ENCODE measurements at regions not wholly inside any gene's neighbourhood (a gene's known extent, or its start where the extent isn't known, plus 50 kb on each side); places are given as distances from the start of the nearest gene placed in this dataset.

- no peak for DNase-seq (ENCODE audit: extremely low read depth in 1 of 2, low read depth in 1 of 2)
Measured at GRCh38 chr1:224486801-224487583, 52.4 kb upstream of the WDR26 start.

DNA sequence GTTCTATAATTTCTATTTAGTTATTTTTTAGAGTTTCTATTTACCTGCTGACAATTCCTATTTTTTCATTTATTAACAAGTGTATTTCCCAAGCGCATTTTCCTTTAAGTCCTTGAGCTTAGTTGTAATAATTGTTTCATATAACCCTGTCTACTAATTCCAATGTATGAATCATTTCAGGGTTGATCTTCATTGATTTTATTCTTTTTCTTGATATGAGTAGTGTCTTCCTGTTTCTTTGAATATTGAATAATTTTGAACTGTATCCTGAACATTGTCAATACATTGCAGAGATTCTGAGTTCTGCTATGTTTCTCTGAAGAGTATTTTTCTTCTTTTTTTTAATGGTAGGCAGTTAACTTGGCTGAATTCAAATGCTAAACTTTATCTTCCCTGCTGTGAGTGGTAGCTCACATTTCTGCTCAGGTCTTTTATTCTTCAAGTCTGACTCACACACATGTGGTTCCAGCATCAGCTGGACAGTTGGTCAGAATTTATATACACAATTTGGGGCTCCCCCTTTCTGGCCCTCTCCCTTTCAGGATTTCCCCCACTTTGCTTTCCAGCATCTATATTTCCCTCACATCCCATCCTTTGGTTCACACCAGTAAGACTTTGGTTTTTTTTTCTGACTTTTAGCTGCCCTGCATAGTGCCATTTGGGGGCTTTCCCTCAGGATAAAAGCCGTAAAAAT, 54.4 kb upstream of the WDR26 start:
- no peak for DNase-seq (ENCODE audit: extremely low read depth in 1 of 2, low read depth in 1 of 2)

GRCh38 chr1:224489534-224490365, 55.2 kb upstream of the WDR26 start:
- DNase-seq (ENCODE audit: extremely low read depth in 1 of 2, low read depth in 1 of 2): no peak

DNA sequence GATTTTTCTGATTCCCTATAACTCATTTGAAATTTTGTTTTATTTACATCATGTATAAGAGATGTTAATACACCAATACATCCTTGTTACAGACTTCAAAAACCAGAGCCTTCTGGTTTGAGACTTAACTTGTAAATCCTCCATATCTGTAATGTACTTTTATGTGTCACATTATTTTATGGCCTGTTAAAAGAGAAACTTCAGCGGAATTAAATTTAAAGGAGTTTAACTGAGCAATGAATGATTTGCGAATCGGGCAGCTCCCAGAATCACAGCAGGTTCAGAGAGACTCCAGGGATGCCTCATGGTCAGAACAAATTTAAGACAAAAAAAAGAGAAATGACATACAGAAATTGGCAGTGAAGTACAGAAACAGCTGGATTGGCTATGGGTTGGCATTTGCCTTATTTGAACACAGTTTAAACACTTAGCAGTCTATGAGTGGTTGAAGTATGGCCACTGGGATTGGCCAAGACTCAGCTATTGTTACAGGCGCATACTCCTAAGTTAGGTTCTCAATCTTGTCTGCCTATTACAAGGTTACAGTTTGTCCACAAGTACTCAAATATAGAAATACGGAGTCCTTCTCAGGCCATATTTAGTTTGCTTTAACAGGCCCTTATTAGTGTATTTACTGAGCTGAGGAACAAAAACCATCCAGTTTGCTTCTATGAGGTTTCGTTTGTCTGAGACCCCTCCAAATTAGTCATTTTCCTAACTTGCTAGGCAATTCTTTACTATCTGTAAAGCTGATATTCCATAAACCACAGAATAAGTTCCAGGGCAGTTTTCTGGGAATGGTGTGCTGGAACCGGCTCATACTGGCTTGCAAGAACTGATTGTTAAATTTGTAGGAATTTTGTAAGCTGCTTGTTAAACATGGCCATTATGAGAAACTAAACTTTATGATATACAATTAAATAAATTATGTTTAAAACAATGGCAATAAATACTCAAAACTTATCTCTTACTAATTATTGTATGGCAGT, 56.2 kb upstream of the WDR26 start:
- DNase-seq (ENCODE audit: extremely low read depth in 1 of 2, low read depth in 1 of 2): no peak

DNA sequence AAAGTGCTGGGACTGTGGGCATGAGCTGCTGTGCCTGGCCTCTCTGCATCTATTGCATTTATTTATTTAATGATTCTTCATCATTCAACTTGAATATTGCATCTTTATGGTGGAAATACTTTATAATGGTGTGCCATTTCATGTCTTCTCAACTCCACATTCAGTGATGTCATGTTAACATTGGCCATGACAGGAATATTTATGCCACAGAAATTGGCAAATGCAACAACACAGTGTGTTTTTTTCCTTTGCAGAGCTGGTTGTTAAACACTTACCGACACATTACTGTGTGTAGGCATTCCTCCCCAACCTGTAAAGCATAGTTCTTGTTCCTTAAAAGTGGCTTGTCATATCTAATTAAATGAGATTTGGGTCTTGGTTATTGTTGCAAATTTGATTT, 57.4 kb upstream of the WDR26 start:
- no peak for DNase-seq (ENCODE audit: extremely low read depth in 1 of 2, low read depth in 1 of 2)

- no peak for DNase-seq (ENCODE audit: extremely low read depth in 1 of 2, low read depth in 1 of 2)
Measured at GRCh38 chr1:224492632-224493031, 58.0 kb upstream of the WDR26 start.

- DNase-seq (ENCODE audit: extremely low read depth in 1 of 2, low read depth in 1 of 2): no peak
Measured at GRCh38 chr1:224493269-224493668, 58.7 kb upstream of the WDR26 start.

DNA sequence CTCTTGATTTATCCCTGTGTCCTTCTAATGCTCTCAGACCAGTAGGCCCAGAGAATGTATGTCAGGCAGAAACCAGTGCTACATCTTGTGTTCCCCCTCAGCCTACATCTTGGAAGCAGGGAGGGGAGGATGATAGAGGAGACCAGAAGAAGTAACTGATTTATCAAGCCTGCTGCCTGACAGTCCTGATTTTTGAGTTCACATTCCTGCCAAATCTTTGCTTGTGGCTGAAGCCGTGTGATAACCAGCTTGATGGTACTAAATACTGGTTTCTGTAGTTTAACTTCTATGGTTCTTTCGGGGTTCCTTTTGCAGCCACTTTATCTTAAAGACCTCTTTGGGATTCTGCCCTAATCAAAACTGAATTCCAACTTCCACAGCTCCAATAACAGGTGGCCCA, 59.7 kb upstream of the WDR26 start:
- DNase-seq (ENCODE audit: extremely low read depth in 1 of 2, low read depth in 1 of 2): no peak

- DNase-seq (ENCODE audit: extremely low read depth in 1 of 2, low read depth in 1 of 2): no peak
Measured at GRCh38 chr1:224495866-224496265, 61.3 kb upstream of the WDR26 start.

DNA sequence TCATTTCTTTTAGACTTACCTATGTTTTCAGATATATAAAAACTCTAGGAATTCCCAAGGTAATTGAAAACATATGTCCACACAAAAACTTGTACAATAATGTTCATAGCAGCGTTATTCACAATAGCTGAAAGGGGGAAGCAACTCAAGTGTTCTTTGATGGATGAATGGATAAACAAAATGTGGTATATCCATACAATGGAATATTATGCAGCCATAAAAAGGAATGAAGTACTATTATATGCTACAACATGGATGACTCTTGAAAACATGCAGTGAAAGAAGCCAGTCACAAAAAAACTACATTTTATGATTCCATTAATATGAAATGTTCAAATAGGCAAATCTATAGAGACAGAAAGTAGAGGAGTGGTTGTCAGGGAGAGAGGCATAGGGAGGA, 62.2 kb upstream of the WDR26 start:
- DNase-seq (ENCODE audit: extremely low read depth in 1 of 2, low read depth in 1 of 2): no peak

- peak; percentile 48 to 78 for DNase-seq (ENCODE audit: extremely low read depth in 1 of 2, low read depth in 1 of 2)
Measured at GRCh38 chr1:224497714-224498573, 63.3 kb upstream of the WDR26 start.

DNA sequence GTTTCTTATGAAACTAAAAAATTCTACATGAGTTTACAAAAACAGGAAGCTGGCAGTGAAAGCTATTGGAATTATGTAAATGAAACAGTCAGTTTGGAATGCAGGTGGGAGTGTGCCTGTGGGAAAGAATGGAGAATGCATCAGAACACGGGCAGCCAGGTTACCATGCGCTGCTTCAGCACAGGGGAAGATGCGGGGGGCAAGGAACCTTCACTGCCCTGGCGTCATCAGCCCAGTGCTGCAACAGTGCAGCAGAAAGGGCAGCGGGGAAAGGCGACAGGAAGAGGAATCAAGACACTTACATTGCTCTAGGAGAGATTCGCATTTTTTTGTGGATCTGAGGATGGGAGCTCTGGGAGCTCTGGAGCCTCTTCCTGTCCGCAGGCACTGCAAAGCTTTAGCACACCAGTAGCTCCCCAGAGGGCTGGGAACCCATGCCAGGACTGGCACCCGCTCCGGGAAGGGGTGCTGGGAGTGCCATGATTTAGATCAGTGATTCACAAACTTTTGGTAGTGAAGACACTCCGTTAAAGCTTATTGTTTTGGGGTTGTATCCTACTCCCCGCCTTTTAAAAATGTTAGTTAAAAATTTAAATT, 64.1 kb upstream of the WDR26 start:
- no peak for DNase-seq (ENCODE audit: extremely low read depth in 1 of 2, low read depth in 1 of 2)

DNA sequence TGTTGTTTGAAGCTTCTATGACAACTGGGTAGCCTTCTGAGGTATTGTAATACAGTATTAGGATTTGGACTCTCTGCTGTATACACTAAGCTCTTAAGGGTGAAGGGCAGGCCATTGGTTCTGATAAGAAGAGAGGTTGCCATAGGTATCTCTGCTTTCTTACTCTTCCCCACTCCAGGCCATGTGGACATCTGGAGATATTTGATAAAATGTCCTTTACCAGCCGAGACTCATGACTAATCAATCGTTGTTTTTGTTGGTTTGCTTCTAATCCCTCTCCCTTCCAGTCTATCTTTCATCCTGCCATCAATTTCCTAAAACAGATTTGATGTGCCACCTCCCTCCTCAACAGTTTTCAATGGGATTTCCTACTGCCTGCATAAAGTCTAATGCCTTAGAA, 64.6 kb upstream of the WDR26 start:
- no peak for DNase-seq (ENCODE audit: extremely low read depth in 1 of 2, low read depth in 1 of 2)

DNA sequence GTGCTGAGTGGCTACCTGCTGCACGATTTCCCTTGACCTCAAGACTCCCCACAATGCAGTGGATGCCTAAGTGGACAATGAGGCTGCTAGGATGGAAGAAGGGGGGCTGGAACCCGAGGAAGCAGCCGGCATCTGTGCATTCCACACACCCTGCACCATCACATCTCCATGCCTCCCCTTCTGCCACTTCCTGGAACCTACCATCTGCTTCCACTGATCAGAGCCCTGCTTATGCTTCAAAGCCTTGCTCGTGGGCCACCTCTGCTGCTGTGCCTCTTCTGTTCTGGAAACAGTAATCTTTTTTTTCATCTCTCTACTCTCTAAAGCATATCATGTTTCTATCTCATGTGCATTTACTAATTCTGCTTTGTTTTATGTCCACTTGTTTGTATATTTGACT, 66.2 kb upstream of the WDR26 start:
- no peak for DNase-seq (ENCODE audit: extremely low read depth in 1 of 2, low read depth in 1 of 2)

- DNase-seq (ENCODE audit: extremely low read depth in 1 of 2, low read depth in 1 of 2): no peak
Measured at GRCh38 chr1:224501836-224502235, 67.2 kb upstream of the WDR26 start.

- DNase-seq (ENCODE audit: extremely low read depth in 1 of 2, low read depth in 1 of 2): no peak
Measured at GRCh38 chr1:224502459-224503160, 68.0 kb upstream of the WDR26 start.

GRCh38 chr1:224503161-224504118, 68.8 kb upstream of the WDR26 start:
- DNase-seq (ENCODE audit: extremely low read depth in 1 of 2, low read depth in 1 of 2): no peak

Data from stimulated activated CD8-positive, alpha-beta memory T cell treated with anti-CD3 and anti-CD28 coated beads, Interleukin-7, amount 100 ng/mL, for 48 hours (primary cell).